HG02885 (cell line): ENCODE measurements at regions not wholly inside any gene's neighbourhood (a gene's known extent, or its start where the extent isn't known, plus 50 kb on each side); places are given as distances from the start of the nearest gene placed in this dataset.

ENCODE experiments used
- ATAC-seq: cut with Tn5 transposase; IDR thresholded peaks from one replicate; pipeline ENCODE4 v1.9.1; 2021; ENCODE audit warnings: mild to moderate bottlenecking; ENCODE audit not compliant: unreplicated experiment, poor library complexity

DNA sequence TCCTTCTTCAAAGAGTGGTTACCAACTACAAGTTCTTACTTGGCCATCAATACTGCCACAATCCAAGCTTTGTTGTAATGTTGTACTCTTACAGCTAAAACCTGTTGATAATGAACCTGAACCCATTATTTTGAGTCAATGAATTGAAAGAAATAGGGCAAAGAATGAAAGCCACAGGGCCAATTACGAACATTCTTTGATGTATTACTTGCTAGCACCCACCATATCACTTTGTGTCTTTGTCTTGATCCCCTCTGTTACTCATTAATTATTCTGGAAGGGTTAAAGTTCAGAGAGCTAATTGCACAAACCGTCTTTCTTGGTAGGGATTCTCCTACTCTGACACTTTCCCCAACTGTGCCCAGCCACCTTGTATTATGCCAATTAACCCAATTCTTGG is 53.2 kb upstream of the TFEC start:
- ATAC-seq: no peak

- ATAC-seq: no peak
These were observed 56.0 kb upstream of the TFEC start for GRCh38 chr7:116086547-116087045.

GRCh38 chr7:116087291-116087690 is 56.7 kb upstream of the TFEC start:
- no peak for ATAC-seq

GRCh38 chr7:116087984-116088383 is 57.4 kb upstream of the TFEC start:
- no peak for ATAC-seq

GRCh38 chr7:116089293-116089692 is 58.7 kb upstream of the TFEC start:
- ATAC-seq: no peak

DNA sequence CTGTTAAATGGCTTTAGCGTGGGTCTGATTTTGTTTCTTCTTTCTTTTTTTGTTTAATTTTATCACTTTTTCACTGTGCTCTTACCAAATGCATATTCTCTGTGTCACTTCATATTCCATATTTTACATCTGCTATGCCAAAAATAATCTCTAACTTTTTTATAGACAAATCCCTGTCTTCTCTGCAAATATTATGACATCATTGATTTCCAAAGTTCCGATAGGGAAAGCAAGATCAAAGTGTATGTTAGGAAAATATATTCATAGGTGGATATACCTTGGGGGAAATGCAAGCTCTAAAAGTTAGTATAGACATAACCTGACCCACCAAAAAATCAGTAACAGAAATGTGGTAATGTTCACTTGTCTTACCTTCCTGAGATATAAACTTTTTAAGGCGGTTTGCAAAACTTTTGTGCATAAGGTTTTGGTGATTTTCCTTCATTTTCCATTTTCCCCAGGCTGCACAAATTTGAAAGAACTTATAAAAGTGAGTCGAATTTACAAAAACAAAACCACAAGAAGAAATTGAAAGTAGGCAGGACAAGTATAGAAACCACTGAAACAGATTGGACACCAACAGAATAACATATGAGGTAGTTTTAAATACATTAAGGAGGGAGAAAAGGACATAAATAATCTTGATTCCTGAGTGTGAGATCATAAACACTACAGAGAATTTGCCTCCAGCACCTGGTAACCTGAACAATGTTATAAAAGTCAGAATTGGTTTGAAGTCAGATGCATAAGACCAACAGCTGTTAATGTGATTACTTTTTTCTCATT is 63.1 kb upstream of the TFEC start:
- ATAC-seq: no peak

- no peak for ATAC-seq
These were observed 64.8 kb upstream of the TFEC start for GRCh38 chr7:116095396-116095795.

DNA sequence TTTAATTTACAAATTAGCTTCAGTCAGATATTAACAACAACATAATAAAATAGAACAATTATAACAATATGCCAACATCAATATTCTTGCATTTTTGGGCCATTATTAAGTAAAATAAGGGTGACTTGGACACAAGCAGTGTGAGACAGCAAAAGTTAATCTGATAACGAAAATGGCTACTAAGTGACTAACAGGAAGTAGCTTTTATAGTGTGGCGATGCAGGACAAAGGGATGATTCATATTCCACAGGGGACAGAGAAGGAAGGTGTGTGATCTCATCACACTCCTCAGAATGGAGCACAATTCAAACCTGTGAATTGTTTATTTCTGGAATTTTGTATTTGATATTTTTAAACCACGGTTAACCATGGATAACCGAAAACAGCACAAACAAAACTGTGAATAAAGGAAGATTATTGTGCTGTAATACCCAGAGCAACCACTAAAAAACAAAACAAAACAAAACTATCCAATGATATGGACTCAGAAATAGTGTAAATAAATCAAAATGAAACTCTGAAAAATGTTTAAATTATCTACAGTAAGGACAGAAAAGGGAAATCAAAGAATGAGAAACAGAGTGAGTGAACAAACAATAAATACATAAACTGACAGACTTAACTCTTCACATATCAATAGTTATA is 66.9 kb upstream of the TFEC start:
- no peak for ATAC-seq

- no peak for ATAC-seq
These were observed 67.6 kb upstream of the TFEC start for GRCh38 chr7:116098175-116098574.

GRCh38 chr7:116100626-116101025 is 70.1 kb upstream of the TFEC start:
- ATAC-seq: no peak

DNA sequence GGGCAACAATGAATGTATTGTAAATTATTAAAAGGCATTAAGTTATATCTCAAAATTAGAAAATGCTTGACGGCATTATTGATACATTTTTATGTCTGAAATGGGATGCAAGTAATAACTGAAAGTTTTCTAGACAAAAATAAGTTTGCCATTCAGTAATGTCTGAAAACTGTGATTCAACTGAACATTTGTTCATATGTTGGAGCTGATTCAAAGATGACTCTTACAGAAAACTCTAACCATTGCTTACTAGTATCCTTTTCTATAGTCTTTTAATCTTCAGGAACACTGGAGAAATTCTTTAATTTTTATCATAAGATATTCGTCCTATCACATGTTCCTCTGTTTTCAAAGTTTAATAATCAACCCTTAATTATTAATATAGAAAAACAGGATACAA is 71.1 kb upstream of the TFEC start:
- no peak for ATAC-seq

DNA sequence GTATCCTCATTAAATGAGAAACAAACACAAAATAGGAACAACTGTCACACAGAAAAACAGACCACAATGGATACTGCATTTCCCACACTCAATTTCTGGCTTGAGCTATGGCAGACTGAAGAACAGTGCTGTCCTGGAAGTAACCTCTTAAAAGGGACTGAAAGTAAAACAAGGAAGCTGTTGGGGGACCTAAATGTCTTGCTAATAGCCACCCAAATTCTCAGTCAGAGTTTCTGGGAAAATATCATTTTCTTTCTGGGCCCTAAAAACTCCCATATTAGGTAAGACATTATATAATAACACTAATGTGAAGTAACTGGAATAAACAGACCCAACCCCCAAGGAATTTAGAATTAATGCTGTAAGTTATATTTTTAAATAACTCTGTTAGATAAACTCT is 80.9 kb upstream of the TFEC start:
- no peak for ATAC-seq

- ATAC-seq: no peak
These were observed 82.7 kb upstream of the TFEC start for GRCh38 chr7:116113310-116113709.

GRCh38 chr7:116120839-116121238 is 89.5 kb upstream of the TES start:
- no peak for ATAC-seq

DNA sequence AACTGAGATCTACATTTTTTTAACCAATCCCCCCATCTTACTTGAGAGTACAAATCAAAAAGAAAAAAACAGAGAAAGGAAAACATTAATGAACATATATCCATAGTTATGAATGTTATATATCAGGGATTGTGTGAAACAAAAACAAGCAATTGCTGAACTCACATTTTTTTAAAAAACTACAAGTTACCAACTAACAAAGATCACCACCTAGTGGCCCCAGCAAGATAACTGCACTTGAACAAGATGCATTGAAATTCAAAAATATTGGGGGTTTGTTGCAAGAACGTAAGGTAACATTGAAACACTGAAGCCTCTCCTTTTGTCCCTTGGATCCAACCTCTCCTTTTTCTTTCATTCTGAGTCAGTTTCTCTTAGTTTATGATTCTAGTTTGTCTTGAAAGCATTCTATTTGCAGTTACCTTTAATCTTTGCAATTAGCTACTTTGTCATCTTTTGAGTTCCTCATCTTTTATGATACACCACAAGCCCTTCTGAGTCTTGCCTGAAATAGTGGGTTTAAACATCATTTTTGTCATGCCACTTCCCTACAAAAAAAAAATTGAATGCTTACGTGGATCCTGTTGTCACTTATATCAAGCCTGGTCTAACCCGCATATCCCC is 87.3 kb upstream of the TES start:
- peak; percentile 77 for ATAC-seq

GRCh38 chr7:116128139-116128538 is 82.2 kb upstream of the TES start:
- ATAC-seq: no peak

DNA sequence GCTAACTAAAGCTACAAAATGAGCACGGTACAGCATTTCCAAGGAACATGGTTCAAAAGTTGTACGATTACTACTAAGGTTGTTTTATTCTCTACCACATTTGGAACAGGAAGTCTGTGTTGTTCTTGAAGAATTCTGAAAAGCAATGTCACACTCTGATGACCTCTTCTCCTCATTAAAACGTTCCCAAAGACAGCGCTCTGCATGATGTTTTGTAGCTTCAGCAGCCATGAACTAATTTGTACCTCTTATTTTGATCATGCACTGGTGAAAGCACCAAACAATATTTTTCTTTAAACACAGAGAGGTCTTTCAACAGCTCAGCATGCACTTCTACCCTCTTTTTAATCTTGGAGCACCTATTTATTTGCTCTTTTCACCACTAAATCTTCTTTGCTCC is 75.0 kb upstream of the TES start:
- ATAC-seq: no peak

DNA sequence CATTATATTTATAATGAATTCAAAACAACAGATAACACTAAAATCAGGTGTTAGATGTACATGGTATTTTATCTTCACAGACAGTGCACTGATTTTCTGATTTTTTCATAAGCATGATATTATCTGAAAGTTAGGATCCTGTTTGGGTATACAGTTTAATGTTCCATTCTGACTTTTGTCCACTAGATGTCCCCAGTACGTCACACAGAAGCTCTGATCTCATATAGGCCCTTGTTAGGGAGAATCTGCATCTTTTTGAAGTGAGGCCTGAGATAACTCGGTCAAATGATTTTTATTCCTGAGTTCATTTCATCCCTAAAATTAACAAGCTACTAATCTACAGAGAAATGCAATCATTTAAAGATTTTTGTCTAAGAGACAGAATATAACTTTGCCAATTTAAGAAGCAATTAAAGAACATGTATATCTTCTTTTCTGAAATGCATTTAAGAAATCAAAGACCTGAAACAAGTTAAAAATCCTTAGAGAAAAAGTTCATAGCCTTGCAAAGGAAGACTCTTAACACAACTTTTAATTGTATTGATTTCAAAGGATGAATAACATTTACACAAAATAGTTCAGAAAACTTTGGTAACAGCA is 72.0 kb upstream of the TES start:
- peak; percentile 94 for ATAC-seq

GRCh38 chr7:116139007-116139406 is 71.3 kb upstream of the TES start:
- ATAC-seq: no peak

DNA sequence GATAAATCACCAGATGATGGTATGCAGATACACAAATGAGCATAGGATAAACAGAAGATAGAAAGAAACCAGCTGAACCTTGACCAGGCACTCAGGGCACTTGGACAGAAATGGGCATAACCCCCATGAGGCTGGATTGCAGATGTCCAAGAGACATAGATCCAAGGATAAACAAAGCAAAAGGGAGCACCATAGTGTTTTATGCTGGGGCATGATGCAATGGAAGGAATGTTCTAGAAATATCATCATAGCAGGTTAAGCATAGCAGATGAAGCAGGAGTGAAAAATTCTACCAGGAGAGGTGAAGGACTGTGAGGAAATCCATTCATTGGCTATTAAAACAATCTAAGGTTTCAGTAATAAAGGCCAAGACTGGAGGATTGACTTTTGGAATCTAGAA is 70.5 kb upstream of the TES start:
- ATAC-seq: no peak

- no peak for ATAC-seq
These were observed 68.0 kb upstream of the TES start for GRCh38 chr7:116142374-116142773.
